Fibroblast of lung (primary cell): ENCODE measurements at regions not wholly inside any gene's neighbourhood (a gene's known extent, or its start where the extent isn't known, plus 50 kb on each side); places are given as distances from the start of the nearest gene placed in this dataset.

Experiments
- CTCF ChIP-seq, 2 donors: IDR thresholded peaks in 1 of 2; conservative IDR thresholded peaks in 1 of 2; 1 replicate in 1 of 2; 2 replicates in 1 of 2; pipeline ENCODE4 v1.5.1; 2011 to 2012; ENCODE audit warnings: low read length in 2 of 2, control low read depth in 1 of 2, inconsistent platforms in 1 of 2, low read depth in 1 of 2, mild to moderate bottlenecking in 1 of 2
- EZH2 ChIP-seq: IDR thresholded peaks from 2 replicates; pipeline ENCODE4 v1.5.1; 2012; ENCODE audit warnings: low read length, control low read depth, mild to moderate bottlenecking; ENCODE audit errors: missing control alignments

GRCh38 chr7:10300577-10300976, 673.1 kb upstream of the PHF14 start:
- TF ChIP-seq CTCF (conservative IDR thresholded peaks at IDR 0.05 in 1 of 2, IDR thresholded peaks at IDR 0.05 in 1 of 2; ENCODE audit: low read depth in 1 of 2, low read length in 2 of 2): no peak
- TF ChIP-seq EZH2: no peak
